GM12878 (cell line): ENCODE measurements at regions not wholly inside any gene's neighbourhood (a gene's known extent, or its start where the extent isn't known, plus 50 kb on each side); places are given as distances from the start of the nearest gene placed in this dataset.

ENCODE experiments used
- ATF7 ChIP-seq: fragments of 450-650 bp; IDR thresholded peaks from 2 replicates; pipeline ENCODE4 v1.6.1; 2016; ENCODE audit warnings: low read depth, mild to moderate bottlenecking
- BCL11A ChIP-seq: IDR thresholded peaks from 2 replicates; pipeline ENCODE4 v1.6.1; 2011; ENCODE audit warnings: low read depth, low read length
- CHD4 ChIP-seq: fragments of 200-600 bp; sonication (generic); IDR thresholded peaks from 2 replicates; pipeline ENCODE4 v1.6.1; 2016; ENCODE audit warnings: mild to moderate bottlenecking
- CTCF ChIP-seq, 3 experiments: IDR thresholded peaks in 2 of 3; conservative IDR thresholded peaks in 1 of 3; 2 replicates each; pipeline ENCODE4 v1.5.1; 2011; ENCODE audit warnings: low read depth in 3 of 3, low read length in 3 of 3, mild to moderate bottlenecking in 3 of 3, control low read depth in 2 of 3, moderate library complexity in 2 of 3, inconsistent platforms in 1 of 3, mixed read lengths in 1 of 3; ENCODE audit not compliant: control insufficient read depth in 2 of 3, insufficient read depth in 1 of 3; ENCODE audit errors: extremely low read depth in 1 of 3
- EGR1 ChIP-seq, 2 experiments: IDR thresholded peaks; 1 replicate in 1 of 2; 2 replicates in 1 of 2; pipeline ENCODE4 v1.6.1; 2011 to 2012; ENCODE audit warnings: low read depth in 2 of 2, low read length in 2 of 2, borderline replicate concordance in 1 of 2, mild to moderate bottlenecking in 1 of 2, moderate library complexity in 1 of 2
- JUNB ChIP-seq: IDR thresholded peaks from 2 replicates; pipeline ENCODE4 v1.6.1; 2016; ENCODE audit warnings: antibody characterized with exemption, mild to moderate bottlenecking
- MXI1 ChIP-seq: fragments of 150-350 bp; IDR thresholded peaks from 2 replicates; pipeline ENCODE4 v1.6.1; 2011; ENCODE audit warnings: low read depth, mild to moderate bottlenecking, inconsistent platforms, low read length, improper control_type of control experiment
- PRDM15 ChIP-seq: fragments of 450-650 bp; formaldehyde crosslinking; IDR thresholded peaks from 2 replicates; pipeline ENCODE4 v1.4.0; 2020; ENCODE audit warnings: mild to moderate bottlenecking, moderate library complexity
- RFX5 ChIP-seq: IDR thresholded peaks from 2 replicates; pipeline ENCODE4 v1.6.1; 2011; ENCODE audit warnings: low read depth, low read length, improper control_type of control experiment
- SMARCA5 ChIP-seq: fragments of 450-650 bp; IDR thresholded peaks from 2 replicates; pipeline ENCODE4 v1.6.1; 2017; ENCODE audit warnings: mild to moderate bottlenecking
- ZBTB33 ChIP-seq: fragments of 450-650 bp; IDR thresholded peaks from 2 replicates; pipeline ENCODE4 v1.6.1; 2017; ENCODE audit warnings: mild to moderate bottlenecking

GRCh38 chr18:25433590-25433989 is 81.6 kb upstream of the ZNF521 start:
- TF ChIP-seq SMARCA5: no peak
- no peak for TF ChIP-seq CHD4
- TF ChIP-seq PRDM15: no peak
- TF ChIP-seq EGR1 (IDR thresholded peaks at IDR 0.05; ENCODE audit: borderline replicate concordance in 1 of 2, low read depth in 2 of 2, low read length in 2 of 2): no peak
- TF ChIP-seq RFX5: no peak
- TF ChIP-seq BCL11A: no peak
- no peak for TF ChIP-seq MXI1
- no peak for TF ChIP-seq CTCF (IDR thresholded peaks at IDR 0.05 in 2 of 3, conservative IDR thresholded peaks at IDR 0.05 in 1 of 3; ENCODE audit: control insufficient read depth in 2 of 3, extremely low read depth in 1 of 3, insufficient read depth in 1 of 3, low read depth in 3 of 3, low read length in 3 of 3)
- TF ChIP-seq ZBTB33: no peak
- no peak for TF ChIP-seq JUNB
- no peak for TF ChIP-seq ATF7
